ENCODE measurements at regions not wholly inside any gene's neighbourhood (a gene's known extent, or its start where the extent isn't known, plus 50 kb on each side); places are given as distances from the start of the nearest gene placed in this dataset.
"Not testable (repeated sequence)": the region's sequence is repeated elsewhere in the genome, so short reads cannot be mapped to it uniquely, and the experiment has no call there.

GRCh38 chr7:76898807-76899206 lies 133.4 kb downstream of the SPDYE17 start:
- not testable (repeated sequence) for TF ChIP-seq CTCF (IDR thresholded peaks at IDR 0.05; ENCODE audit: low read depth, low read length); POLR2A (IDR thresholded peaks at IDR 0.05; ENCODE audit: extremely low read depth, insufficient read length)

All from NB4 (cell line).